ENCODE measurements at regions not wholly inside any gene's neighbourhood (a gene's known extent, or its start where the extent isn't known, plus 50 kb on each side); places are given as distances from the start of the nearest gene placed in this dataset.

GRCh38 chr12:46901464-46902205, 75.8 kb upstream of the SLC38A4 start:
- TF ChIP-seq FOXM1 (IDR thresholded peaks at IDR 0.05; ENCODE audit: borderline replicate concordance) (no peak), L3MBTL2 (conservative IDR thresholded peaks at IDR 0.05) (no peak), FOXA1 (IDR thresholded peaks at IDR 0.05) (no peak)

All from HEK293T (cell line).